HEK293T (cell line): ENCODE measurements at regions not wholly inside any gene's neighbourhood (a gene's known extent, or its start where the extent isn't known, plus 50 kb on each side); places are given as distances from the start of the nearest gene placed in this dataset.

ENCODE experiments used
- BHLHE40 ChIP-seq: fragments of 450-650 bp; IDR thresholded peaks from 2 replicates; pipeline ENCODE4 v1.6.1; 2016; ENCODE audit warnings: mild to moderate bottlenecking, moderate library complexity, borderline replicate concordance
- CTBP1 ChIP-seq: fragments of 450-650 bp; IDR thresholded peaks from 2 replicates; pipeline ENCODE4 v1.6.1; 2016; ENCODE audit warnings: borderline replicate concordance
- ELF4 ChIP-seq: fragments of 450-650 bp; IDR thresholded peaks from 2 replicates; pipeline ENCODE4 v1.6.1; 2017; ENCODE audit warnings: antibody characterized with exemption
- FOXK2 ChIP-seq: fragments of 450-650 bp; IDR thresholded peaks from 2 replicates; pipeline ENCODE4 v1.6.1; 2016; ENCODE audit warnings: mild to moderate bottlenecking
- FOXM1 ChIP-seq: fragments of 450-650 bp; IDR thresholded peaks from 2 replicates; pipeline ENCODE4 v1.6.1; 2017; ENCODE audit warnings: mild to moderate bottlenecking, borderline replicate concordance
- HDGF ChIP-seq: fragments of 450-650 bp; IDR thresholded peaks from 2 replicates; pipeline ENCODE4 v1.6.1; 2017; ENCODE audit warnings: antibody characterized with exemption, borderline replicate concordance
- L3MBTL2 ChIP-seq: fragments of 450-650 bp; conservative IDR thresholded peaks from 2 replicates; pipeline ENCODE4 v1.6.1; 2016; ENCODE audit warnings: mild to moderate bottlenecking
- LEF1 ChIP-seq: fragments of 450-650 bp; IDR thresholded peaks from 2 replicates; pipeline ENCODE4 v1.6.1; 2017; ENCODE audit warnings: mild to moderate bottlenecking, borderline replicate concordance
- SP1 ChIP-seq: fragments of 450-650 bp; IDR thresholded peaks from 2 replicates; pipeline ENCODE4 v1.6.1; 2017
- TARDBP ChIP-seq: fragments of 450-650 bp; IDR thresholded peaks from 2 replicates; pipeline ENCODE4 v1.6.1; 2016
- ZNF384 ChIP-seq: fragments of 450-650 bp; IDR thresholded peaks from 2 replicates; pipeline ENCODE4 v1.6.1; 2016
- TF ChIP-seq, protein P1 (sequence below): fragments of 450-650 bp; IDR thresholded peaks from 2 replicates; pipeline ENCODE4 v1.6.1; 2016

GRCh38 chr11:41950470-41951143 lies 491.2 kb upstream of the LRRC4C start:
- TF ChIP-seq FOXK2 (no peak), HDGF (no peak), TARDBP (no peak), ZNF384 (no peak), L3MBTL2 (no peak), ELF4 (no peak), SP1 (no peak), LEF1 (no peak), BHLHE40 (no peak), FOXM1 (no peak), CTBP1 (no peak)
- TF ChIP-seq, protein P1, sequence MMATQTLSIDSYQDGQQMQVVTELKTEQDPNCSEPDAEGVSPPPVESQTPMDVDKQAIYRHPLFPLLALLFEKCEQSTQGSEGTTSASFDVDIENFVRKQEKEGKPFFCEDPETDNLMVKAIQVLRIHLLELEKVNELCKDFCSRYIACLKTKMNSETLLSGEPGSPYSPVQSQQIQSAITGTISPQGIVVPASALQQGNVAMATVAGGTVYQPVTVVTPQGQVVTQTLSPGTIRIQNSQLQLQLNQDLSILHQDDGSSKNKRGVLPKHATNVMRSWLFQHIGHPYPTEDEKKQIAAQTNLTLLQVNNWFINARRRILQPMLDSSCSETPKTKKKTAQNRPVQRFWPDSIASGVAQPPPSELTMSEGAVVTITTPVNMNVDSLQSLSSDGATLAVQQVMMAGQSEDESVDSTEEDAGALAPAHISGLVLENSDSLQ: no peak
